GM19455 (cell line): ENCODE measurements at regions not wholly inside any gene's neighbourhood (a gene's known extent, or its start where the extent isn't known, plus 50 kb on each side); places are given as distances from the start of the nearest gene placed in this dataset.
A peak's percentile ranks its signal among the peaks of the same experiment; 100 is the strongest.

Experiments used
- ATAC-seq: cut with Tn5 transposase; IDR thresholded peaks from one replicate; pipeline ENCODE4 v1.9.1; 2021; ENCODE audit not compliant: unreplicated experiment

DNA sequence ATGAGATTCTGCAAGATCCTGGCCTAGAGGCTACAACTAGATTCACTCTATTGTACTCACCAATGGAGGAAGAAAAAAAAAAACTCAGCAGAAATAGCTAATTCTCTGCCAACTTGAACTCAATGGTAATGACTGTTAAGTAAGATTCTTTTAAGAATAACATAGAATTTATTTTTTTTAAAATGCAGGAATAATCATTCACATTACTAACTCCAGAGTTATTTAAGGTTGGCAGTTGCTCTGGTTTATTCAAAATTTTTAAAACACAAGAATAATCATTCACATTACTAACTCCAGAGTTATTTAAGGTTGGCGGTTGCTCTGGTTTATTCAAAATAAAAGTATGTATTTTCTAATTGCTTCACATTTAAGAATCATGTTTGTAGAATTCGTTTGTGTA lies 1071.9 kb downstream of the IGSF11 start:
- ATAC-seq = no peak

DNA sequence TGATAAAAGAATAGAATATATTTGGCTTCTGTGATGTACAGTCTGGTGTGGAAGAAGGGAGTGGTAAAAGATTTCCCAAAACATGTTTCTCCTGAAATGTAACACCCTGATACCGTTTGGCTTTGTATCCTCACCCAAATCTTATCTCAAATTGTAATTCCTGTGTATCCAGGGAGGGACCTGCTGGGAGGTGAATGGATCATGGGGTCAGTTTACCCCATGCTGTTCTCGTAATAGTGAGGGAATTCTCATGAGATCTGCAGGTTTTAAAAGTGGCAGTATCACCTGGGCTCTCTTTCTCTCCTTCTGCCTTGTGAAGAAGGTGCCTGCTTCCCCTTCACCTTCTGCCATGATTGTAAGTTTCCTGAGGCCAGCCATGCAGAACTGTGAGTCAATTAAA lies 1070.8 kb downstream of the IGSF11 start:
- no peak for ATAC-seq

DNA sequence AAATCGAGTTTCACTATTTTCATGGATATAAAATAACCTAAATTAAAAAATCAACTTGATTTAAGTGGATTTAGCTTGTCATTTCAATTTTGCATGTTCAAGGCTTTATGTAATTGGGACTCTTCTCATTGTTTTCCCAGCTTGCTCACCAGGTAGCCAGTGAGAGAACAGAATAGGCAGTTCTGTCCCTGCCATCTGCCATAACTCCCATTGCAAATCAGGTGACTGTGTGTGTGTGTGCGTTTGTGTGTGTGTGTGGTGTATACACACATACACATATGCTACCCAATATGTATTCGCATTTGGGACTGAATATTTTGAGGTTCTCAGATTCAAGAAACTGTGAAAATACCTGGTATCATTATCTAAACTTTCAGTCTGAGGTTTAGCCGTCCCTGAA lies 1069.8 kb downstream of the IGSF11 start:
- no peak for ATAC-seq

DNA sequence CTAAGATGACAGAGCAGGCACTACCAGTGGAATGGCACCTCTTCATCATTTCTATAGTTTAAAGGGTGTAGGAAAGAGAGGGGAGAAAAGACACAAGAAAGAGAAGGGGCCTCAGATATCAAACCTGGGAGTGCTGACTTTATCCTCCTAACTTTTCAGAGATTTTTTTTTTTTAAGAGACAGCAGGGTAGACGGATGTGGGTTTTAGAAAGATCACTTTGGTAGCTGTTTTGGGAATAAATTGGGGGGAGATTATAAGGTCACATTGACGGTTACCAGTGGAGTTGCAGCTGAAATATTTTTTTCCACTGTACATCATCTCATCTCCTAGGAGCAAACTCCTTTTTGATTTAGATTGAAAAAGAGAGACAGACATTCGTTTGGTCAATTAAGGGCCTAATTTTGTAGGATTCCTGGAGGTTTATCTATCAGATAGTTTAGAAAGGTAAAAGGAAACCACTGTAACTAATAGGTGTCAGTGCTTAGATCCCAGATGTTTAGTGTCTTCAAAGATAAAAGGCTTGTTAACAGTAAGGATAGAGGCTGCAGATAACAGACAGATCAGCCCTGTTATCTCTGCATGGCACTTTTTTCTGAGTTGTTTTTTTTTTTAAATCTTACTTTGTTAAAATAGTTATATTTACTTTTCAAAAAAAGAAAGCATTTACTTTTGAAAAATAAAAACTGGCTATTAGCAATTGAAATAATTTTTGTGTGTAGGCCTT lies 1057.0 kb downstream of the IGSF11 start:
- ATAC-seq = no peak

DNA sequence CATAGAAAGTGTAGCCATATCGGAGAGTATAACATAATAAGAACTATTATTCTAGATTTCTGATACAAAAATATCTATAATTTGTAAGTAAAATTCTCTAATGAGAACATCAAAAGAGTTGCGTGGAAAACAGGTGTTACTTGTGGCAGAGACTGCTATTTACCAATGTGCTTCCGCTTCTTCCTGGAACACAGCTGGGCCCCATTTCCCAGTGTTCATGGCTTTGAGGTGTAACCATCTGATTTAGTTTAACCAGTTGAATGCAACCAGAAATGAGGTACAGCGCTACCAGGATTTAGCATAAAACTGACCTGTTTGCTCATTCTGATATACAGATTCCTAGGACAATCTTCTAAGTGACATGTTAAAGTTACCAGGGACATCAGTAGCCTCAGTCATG lies 1055.2 kb downstream of the IGSF11 start:
- ATAC-seq = no peak

DNA sequence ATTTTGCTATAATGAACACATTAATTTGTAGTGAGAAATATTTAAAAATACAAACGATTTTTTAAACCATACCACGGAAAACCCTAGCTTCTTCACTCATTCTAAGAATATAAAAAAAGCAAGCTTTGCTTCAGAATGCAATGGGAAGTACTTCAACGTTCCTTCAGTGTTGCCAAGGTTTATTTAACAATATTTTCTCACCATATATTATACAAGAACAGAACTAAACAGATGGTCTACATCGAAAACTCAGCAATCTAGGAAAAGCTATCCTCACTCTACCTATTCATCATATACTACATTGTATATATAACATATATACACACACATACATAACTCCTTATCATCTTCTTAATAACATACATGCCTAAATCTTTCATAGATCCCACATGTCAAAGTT lies 1047.4 kb downstream of the IGSF11 start:
- ATAC-seq = no peak

DNA sequence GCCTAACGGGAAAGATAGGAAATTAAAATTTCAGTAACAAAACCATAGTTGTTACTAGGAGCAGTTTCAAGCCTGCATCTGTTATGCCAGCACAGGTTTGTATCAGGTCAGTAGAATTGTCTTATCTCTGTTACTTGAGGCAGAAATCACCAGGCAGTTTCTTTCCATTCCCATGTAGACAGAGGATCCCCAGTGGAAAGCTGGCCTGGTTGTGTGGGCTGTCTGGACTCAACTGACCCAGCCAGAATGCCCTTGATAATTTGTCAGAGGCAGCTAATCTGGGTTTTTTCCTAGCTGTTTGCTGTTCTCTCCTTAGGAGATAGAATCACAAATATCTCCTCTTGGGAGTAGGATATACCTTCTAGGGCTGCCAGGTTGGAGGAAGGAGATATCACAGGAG lies 1044.7 kb downstream of the IGSF11 start:
- ATAC-seq = no peak

DNA sequence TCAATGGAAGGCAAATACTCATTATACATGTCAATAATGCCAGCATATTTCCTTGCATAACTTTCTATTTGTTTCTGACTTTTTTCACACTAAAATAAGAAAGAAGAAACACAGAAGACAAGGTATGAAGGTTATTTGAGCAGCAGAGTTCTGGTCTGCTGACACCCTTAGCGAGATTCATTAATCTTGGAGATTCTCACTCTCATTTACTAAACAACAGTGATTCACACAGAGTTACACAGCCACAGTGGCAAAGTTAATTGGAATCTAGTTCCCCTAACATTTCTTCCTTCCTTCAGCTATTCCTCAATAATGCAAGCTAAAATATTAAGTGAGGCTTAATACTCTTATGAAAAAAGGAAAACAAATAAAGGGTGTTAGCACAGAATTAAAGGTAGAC lies 1044.0 kb downstream of the IGSF11 start:
- no peak for ATAC-seq

DNA sequence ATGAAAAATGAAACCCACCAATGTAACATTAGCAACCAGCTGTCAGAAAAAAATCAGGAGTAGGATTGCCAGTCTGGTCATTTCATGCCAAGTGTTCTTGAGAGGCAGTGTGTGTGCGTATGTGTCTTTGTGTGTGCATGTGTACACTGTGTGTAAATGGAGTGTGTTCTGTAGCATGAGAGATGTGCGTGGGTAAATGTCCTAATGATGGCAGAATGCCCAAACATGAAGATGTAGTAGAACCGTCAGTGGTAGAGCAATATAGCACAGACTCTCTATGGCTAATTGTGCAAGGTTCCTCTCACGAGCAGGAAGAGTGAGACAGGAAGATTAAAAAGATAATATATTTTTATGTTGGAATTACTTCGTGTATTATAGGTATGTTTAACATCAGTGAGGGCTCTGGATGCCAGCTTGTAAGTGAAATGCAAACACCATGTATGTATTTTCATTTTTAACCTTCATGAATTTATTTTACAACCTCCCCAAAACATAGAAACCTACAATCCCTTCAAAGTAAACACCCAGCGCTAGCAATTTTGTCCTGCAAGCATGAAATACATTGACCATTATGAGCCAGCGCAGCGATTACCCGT lies 1038.7 kb downstream of the IGSF11 start:
- ATAC-seq = no peak

DNA sequence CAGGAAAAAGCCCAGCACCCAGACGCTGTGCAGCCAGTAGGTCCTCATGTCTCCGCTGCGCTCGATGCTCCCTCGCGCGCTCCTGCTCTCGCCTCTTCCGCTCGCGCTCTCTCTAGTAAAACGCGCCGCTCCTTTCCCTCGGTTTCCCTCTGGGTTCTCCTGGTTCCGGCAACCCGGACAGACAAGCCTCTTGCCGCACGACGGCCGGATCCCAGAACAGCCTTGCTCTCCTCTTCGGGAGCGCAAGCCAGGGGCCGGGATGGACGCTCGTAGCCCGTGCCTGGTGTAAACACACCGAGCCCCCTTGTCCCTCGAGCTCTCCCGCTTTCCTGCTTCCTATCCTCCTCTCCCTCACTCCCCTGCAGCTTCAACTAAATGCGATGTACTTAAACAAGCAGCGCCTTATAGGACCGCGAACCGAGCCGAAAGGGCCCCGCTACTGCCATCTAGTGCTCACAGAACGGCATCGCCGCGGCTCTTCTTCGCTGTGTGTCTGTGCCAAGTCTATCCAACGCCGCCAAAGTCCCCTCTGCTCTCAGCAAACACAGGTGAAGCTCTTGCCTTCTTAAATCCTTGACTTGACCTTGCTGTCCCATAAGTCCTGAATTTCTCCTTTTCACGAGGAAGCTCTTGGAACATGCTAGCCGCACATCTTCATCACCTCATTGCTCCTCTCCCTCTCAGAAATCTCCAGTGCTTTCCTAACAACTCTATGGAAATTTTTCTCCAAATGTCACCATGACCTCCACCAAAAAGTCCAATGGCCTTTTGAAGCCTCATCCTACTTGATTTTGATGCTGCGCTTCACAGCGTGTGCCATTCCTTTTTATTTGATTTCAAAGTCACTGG lies 1037.2 kb downstream of the IGSF11 start:
- ATAC-seq = peak; percentile 95

DNA sequence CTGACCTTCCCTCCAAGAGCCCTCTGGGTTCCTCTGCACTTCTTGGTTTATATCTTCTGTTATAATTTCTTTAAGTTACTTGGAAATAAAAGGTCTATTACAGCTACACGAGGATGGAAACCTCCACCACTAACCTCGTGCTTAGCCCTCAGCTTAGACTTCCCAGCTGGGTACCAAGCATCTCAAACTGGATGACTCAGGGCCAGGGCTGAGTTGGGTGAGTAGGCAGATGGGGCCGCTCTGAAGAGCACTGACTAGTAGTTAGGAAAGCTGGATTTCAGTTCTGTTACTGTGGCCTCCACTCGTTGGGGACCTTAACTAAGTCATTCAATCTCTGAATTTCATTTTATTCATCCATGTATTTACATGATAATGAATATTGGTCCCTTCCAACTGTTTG lies 1036.6 kb downstream of the IGSF11 start:
- ATAC-seq = no peak

DNA sequence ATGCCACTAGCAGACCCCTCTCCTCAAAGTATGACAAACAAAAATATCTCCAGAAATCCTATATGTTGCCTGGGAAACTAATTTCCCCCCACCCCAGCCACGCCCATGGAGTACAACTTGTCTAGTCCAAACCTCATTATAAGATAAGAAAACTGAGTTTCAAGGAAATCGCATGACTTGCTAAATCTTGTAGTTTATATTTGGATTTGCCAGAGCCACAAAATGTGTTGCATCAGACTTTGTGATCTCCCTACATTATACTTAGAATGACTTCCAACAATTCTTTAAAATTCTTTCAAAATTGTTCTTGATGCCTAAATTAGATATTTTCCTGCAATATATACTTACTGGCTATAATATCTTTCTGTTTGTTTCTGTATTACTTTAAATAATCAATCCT lies 1034.4 kb downstream of the IGSF11 start:
- no peak for ATAC-seq

DNA sequence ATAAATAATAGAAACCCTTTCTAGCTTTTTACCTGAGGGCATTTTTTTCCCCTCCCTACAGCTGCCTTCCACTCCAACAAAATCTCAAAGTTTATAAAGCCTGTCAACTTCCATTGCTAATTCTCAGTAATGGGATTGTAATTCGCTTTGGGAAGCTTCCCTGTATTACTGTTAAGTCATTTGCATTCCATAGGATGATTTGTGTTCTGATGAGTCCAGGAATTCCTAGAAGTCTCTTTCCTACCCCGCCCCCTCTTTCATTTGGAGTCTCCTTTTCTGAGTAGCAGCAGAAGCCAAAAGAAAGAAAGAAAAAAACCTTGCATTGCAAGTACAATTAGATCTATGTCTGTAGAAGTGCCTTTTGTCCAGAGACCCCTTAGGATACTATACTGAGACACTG lies 1033.3 kb downstream of the IGSF11 start:
- no peak for ATAC-seq

DNA sequence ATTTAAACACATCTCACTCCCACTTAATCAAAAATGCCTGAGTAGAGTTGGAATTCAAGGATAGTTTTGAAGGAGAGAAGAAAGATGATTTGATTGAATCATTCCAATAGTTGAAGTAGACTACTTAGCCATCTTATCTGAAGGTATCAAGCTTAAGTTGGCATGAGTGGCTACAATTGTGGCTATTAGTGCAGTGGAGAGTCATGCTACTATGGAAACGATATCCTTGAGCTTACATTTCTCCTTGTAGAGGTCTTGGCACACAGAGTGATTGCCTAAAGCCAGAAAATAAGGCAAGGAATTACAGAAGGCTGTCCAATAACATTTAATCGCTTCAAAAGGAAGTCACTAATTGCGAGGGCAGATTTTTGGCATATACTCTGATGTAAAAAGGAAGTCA lies 1022.7 kb downstream of the IGSF11 start:
- no peak for ATAC-seq

DNA sequence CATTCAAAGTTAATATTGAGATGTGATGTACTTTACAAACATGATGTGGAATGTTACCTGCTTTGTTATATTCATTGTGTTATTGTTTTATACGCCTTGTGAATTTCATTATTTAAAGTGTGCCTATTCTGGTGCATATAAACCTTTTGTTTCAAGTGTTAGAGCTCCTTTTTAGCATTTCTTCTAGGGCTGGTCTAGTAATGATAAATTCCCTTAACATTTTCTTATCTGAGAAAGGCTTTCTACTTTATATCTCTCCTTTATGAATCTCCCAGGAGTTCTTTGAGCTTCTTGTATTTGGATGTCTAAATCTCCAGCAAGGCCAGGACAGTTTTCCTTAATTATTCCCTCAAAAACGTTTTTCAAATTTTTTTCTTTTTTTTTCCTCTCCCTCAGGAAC lies 1005.6 kb downstream of the IGSF11 start:
- ATAC-seq = no peak

DNA sequence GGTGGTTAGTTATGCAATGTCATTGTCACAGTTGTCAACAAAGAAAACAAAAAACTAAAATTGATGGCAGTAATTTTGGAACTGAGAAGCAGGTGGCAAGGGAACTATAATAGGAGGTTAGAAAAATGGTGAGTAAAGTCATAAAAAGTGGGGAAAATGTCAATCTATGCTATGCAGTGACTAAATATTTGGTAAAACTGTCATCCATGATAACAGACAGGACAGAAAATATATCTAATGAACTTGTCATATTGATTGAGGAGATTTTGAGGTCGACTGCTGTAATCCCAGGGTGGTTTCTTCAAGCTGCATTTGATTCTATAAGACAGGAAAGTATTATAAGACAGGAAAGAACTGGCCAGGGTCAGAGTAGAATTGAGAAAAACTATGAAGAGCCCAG lies 998.4 kb downstream of the IGSF11 start:
- no peak for ATAC-seq

DNA sequence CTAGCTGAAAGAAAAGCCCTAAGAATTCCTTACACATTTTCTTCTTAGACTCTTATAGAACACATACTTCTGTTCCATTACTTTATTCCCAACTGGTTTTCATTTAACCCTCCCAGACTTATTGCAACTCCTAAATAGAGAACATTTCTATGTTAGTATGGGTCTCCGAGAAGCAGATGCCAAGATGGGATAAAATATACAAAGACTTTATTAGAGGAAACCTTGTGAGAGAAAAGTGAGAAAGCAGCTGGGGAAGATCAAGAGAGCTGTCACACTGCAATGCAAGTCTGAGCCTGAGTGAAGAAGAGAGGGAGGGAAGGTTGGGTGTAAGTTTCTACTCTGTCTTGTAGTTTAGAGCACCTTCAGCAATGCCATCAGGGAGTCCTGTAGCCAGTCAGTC lies 979.3 kb downstream of the IGSF11 start:
- no peak for ATAC-seq

DNA sequence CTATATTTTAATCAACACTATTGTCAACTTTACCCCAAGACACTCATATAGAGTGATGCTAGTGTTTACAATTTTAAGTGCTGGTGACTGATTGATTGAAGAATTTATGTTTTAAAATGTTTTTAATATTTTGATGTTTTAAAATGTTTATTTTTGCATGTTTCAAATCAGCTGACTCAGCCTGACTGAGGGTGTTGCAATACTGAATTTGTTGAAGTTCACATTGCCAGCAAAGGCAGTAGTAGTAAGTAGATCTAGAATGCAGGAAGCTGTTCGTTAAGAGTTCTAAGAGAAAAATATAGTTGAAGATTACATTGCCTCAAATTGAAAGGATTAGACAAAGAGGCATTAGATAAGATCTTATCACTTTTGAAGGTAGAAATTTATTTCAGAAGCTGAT lies 977.6 kb downstream of the IGSF11 start:
- no peak for ATAC-seq

DNA sequence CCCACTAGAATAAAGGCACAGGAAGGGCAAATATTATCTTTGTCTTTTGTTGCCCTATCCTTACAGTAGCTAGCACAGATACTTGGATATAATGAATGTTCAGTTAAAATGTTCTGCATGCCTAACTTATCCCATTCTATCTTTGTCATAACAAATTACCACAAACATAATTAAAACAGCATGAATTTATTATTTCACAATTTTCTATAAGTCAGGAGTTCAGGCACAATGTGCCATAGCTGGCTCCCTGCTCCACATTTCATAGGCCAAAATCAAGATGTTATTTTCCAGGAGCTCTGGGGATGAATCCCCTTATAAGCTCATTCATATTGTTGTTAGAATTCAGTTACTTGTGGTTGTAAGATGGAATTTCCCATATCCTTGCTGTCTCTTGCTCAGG lies 975.5 kb downstream of the IGSF11 start:
- ATAC-seq = no peak

DNA sequence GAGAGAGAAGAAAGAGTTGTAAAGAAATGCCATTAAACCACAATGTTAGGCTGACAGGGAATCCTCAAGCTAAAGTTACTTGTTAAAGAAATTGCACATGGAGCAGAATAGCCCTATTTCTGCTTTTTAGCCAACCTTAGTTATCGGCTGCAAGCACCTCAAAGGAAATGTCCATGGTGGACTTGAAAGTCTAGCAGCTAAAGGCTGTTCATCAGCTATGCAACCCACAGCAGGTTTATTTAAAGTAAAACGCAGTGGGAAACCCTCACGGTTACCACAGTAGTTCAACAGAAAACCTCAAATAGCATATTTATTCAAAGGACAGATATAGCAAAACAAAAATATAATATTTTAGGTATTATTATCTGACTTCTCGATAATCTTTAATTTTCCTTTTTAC lies 967.2 kb downstream of the IGSF11 start:
- no peak for ATAC-seq

DNA sequence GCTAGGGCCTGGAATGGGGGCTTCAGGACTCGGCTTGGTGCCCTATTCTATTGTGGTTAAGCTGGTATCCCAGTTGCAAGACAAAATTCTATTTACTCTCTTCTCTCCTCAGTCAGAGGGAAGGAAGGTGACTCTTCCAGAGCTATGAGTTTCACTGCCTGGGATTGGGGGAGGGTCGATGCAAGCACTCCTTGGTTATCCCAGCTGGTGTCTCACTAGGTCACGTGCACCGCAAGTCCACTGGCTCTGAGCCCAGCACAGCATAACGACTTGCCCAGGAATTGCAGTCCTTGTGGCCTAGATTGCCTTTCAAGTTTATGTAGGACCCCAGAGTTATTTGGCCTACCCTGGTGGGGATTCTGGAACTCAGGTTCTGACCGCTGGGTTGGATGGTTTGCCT lies 958.8 kb downstream of the IGSF11 start:
- no peak for ATAC-seq

DNA sequence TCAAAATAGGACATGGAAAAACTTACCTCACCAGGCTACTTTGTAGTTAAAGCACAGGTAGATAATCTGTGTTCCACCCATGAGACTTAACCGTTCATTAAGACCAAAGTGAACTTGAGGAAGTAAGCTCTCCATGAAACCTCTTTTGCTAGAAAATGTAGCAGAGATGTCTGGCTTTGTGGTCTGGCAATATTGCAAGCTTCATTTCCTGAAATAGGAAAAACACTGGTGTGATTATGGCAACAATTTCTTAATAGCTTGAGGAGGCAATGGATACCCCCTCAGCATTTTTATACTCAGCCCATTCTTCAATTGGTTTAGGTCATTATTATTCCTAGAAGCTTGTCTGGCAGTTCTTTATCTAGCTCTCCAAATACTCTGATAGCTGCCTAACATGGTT lies 957.3 kb downstream of the IGSF11 start:
- ATAC-seq = no peak
